ENCODE measurements at regions not wholly inside any gene's neighbourhood (a gene's known extent, or its start where the extent isn't known, plus 50 kb on each side); places are given as distances from the start of the nearest gene placed in this dataset.

DNA sequence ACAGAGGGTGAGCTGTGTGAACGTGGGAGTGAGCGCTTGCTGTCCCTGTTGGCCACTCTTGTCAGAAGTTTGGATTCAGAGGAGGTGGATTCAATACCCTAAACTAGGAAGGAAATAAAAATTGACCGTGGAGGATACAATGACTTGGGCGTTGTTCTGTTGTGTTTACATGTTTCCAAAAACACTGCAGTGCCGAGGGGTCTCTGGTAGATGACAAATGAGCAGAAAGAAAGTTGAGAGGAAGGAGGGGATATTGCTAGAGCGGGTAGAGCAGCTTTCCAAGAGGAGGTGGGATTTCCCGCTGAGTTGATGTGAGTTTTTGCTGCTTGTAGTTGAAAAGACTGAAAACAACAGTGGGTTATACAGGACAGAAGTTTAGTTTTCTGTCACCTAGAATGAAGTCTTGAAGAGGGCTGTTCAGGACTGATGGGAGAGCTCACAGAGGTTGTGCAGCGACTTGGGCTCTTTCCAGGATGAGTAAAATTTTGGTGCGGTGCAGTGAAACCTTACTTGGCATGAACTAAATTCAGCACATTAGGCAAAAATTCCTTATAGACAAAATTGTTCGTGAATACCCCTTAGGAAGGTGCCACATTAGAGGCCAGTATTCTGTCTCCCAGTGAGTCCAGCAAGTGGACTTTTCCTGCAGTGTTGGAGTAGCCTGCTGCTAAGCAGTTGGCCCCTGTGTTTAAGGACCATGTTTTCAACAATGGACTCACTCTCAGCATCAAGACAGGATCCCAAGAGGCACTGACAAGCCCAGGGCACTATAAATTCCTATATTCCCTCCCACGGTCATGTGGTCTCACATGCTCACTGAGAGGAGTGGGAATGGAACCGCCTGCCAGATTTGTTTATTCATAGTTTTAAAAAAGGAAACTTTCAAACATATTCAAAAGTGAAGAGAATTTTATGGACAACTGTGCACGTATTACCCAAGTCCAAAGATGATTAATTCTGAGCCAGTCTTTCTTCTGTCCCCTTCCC is 435.0 kb upstream of the C2CD4B start:
- DNase-seq (ENCODE audit: low read depth in 3 of 3, low spot score in 1 of 3): no peak

- no peak for DNase-seq (ENCODE audit: low read depth in 3 of 3, low spot score in 1 of 3)
Observed at GRCh38 chr15:62601777-62602545, 436.9 kb upstream of the C2CD4B start.

DNA sequence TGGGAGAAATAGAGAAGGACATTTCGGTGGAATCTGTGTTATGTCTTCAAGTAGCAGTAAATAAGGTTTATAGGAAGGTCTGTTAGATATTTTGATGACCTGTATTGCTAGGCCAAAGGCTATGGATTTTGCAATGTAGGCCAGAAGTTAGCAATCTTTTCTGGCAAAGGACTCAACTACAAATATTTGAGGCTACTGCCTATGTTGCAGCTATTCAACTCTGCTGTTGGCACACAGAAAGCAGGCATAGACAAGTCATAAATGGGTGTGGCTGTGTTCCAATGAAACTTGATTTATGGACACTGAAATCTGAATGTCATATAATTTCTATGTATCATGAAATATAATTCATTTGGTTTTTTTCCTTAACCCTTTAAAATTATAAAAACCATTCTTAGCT is 438.7 kb upstream of the C2CD4B start:
- no peak for DNase-seq (ENCODE audit: low read depth in 3 of 3, low spot score in 1 of 3)

- DNase-seq (ENCODE audit: low read depth in 3 of 3, low spot score in 1 of 3): no peak
Observed at GRCh38 chr15:62605282-62605681, 437.3 kb upstream of the TPM1 start.

DNA sequence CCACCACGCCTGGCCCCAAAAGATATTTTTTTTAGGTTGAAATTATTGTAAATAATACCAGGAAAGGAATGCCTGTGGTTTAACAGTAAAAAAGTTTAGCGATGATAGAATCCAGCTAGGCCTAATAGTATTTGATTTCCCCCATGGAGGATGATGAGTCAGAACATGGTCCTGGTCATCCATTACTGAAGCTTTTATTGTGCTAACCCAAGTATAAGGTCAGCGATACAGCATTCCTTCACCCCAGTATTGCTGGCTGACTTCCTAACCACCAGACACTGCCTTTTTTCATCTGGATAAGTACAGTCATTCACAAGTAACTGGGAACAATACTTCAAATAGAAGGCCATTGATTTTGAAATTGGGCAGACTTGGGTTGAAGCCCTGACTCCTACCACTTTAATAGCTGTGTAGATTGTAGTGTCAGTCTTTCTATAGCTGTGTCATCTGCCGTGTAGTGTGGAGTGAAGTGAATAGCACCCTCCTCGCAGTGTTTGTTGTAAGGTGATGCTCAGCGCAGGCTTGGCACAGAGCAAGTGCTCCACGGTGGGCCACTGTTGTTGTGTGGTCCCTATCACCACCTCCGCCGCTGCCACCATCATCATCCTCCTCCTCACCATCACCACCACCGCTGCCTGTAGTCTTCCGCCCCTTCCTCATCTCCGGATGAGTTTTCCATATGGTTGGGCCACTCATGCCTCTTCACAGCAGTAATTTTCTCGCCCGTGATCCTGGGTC is 436.0 kb upstream of the TPM1 start:
- DNase-seq (ENCODE audit: low read depth in 3 of 3, low spot score in 1 of 3): no peak

DNA sequence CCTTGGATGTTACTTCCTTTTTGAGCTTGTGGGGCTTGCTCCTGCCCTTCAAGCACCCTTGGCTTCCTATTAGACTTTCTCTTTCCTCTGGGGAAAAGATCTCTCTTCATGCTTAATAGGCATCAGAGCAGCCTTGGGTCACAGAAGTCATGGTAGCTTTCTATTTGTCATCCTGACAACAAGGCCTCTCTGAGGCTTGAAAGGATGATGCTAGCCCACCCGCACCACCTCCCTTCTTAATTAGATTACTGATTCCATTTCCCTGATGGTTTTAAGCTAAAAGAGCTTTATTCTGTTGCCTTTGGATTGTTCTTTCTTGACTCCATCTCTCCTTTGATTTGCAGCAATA is 435.5 kb upstream of the TPM1 start:
- DNase-seq (ENCODE audit: low read depth in 3 of 3, low spot score in 1 of 3): no peak

GRCh38 chr15:62607643-62608042 is 434.9 kb upstream of the TPM1 start:
- no peak for DNase-seq (ENCODE audit: low read depth in 3 of 3, low spot score in 1 of 3)

DNA sequence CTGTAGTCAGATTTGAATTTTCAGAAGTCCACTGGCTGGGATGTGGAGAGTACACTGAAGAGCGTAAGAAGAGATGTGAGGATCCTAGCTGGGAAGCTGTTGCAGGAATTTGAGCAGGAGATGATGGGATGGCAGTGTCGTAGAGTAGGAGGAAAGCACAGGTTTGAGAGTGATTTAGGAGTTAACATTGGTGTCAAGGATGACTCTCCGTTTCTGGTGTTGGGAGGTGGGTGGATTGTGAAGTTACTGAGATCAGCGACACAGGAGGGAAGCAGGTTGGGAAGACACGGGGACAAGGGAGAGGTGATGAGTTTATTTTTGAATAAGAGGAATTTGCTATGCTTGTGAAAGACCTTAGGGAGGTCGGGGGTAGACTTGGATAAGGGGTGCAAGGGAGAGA is 434.2 kb upstream of the TPM1 start:
- no peak for DNase-seq (ENCODE audit: low read depth in 3 of 3, low spot score in 1 of 3)

DNA sequence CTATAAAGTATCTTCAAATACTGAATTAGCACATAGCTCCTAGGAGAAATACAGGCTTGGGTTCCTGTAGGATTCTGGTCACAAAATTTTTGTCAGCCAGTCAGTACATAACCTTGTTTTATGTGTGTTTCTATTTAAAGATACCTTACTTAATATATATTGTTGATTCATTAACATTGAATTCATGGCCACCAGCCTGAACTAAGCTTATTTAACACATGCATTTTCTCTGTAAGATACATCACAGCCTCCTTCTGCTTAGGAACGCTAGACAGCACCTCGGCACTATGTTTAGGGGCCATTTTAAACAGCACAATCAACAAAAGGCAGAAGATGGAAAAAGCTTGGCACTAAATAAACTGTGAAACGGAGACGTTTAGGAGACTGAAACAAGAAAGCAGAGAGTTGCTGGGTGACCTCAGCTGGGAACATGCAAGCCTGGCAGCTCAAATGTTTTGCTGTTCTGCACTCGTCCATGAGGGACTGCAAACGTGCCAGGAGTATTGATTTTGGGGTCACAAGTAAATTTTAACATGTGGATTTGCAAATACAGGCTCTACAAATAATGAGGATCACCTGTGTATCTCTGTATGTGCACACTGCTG is 432.2 kb upstream of the TPM1 start:
- DNase-seq (ENCODE audit: low read depth in 3 of 3, low spot score in 1 of 3): no peak

GRCh38 chr15:62611002-62611401 is 431.5 kb upstream of the TPM1 start:
- DNase-seq (ENCODE audit: low read depth in 3 of 3, low spot score in 1 of 3): no peak

DNA sequence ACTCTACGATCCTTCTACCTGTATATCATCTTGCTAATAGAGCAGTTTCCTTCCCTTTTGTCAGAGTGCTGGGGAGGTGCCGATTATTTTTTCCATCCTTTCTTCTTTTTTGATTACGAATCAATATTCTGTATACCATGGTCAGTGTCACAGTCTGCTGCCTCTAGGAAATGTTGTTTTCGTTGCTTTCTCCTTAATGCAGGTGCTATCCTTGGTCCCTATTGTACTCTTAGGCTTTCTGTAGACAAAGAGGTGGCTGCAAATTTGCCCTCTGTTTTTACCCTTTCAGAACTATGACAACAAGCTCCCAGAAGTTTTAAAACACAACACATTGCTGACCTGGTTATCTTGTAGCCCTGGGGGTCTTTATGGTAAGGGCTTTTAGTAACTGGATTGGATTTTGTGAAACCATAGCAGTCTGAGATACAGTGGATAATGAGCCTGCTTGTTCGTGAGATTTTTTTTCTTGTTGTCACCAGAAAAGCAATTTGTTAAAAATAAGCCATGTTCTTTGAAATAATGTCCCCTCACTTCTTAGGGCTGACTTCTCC is 430.3 kb upstream of the TPM1 start:
- no peak for DNase-seq (ENCODE audit: low read depth in 3 of 3, low spot score in 1 of 3)

- DNase-seq (ENCODE audit: low read depth in 3 of 3, low spot score in 1 of 3): no peak
Observed at GRCh38 chr15:62612771-62613170, 429.8 kb upstream of the TPM1 start.

DNA sequence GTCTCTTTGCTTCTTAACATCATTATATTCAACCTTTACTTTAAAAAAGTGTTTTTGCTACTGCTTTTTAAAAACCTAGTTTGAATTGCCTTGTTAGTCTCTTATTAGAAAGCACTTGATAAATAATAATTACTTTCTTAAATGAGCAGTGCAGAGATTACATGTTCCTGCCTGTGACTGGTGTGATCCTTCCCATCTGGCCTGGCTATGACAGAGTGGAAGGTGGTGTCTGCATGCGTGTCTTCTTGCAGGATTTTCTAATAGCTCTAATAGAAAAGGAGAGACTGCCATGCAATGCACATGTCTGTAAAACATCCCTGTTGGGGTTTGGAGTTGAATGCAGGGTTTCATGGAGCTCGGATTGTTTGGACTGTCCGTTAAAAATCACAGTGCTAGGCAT is 425.8 kb upstream of the TPM1 start:
- DNase-seq (ENCODE audit: low read depth in 3 of 3, low spot score in 1 of 3): no peak

DNA sequence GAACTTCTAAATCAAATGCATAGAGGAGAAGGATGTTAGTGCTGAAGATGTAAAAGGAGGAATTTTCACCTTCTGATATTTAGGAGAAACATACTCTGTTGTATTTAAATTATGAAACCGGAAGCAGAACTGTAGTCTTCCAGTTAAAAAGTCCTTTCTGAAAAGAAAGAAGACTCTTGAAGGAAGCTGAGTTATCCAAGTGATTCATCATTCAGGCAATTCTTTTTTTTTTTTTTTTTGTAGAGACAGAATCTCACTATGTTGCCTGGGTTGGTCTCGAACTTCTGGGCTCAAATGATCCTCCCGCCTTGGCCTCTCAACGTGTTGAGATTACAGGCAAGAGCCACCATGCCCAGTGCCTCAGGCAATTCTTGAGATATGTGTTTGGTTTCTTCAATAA is 424.8 kb upstream of the TPM1 start:
- no peak for DNase-seq (ENCODE audit: low read depth in 3 of 3, low spot score in 1 of 3)

- no peak for DNase-seq (ENCODE audit: low read depth in 3 of 3, low spot score in 1 of 3)
Observed at GRCh38 chr15:62618432-62618831, 424.1 kb upstream of the TPM1 start.

DNA sequence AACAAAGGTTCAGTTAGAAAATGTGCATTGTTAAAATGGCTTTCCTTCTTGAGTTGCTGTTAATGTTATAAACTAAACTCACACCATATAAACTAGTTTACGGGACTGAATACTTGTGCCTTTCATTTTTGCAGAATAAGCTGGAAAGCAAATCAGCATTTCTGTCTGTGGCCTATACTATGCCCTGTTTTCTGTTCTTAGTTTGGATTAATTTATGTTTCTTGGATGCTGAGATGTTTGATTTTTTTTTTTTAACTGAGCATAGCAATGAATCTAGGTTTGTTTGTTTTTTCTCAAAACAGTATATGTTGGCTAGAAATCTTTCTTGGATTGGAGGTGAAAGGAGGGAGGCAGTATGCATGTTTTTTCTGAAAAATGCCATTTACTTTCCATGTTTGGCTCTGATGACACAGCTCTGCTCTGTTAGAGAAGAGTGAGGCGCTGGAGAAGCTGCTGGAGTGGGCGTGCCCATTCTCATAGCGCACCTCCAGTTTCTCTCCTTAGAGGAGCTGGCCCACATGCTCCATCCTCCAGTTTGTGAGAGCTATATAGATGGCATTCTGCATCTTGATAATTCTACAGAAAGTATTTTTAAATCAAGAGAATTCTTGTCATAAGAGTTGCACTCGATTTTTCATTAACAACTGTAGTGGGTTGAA is 423.6 kb upstream of the TPM1 start:
- no peak for DNase-seq (ENCODE audit: low read depth in 3 of 3, low spot score in 1 of 3)

GRCh38 chr15:62619526-62619925 is 423.0 kb upstream of the TPM1 start:
- DNase-seq (ENCODE audit: low read depth in 3 of 3, low spot score in 1 of 3): no peak

GRCh38 chr15:62622775-62623174 is 419.8 kb upstream of the TPM1 start:
- DNase-seq (ENCODE audit: low read depth in 3 of 3, low spot score in 1 of 3): no peak

- DNase-seq (ENCODE audit: low read depth in 3 of 3, low spot score in 1 of 3): no peak
Observed at GRCh38 chr15:62624547-62625378, 417.8 kb upstream of the TPM1 start.

All from stimulated activated CD4-positive, alpha-beta T cell treated with anti-CD3 and anti-CD28 coated beads, TNF-alpha, amount 100 ng/mL, for 1 hour (primary cell).